NCI-H345 (cell line): ENCODE measurements at regions not wholly inside any gene's neighbourhood (a gene's known extent, or its start where the extent isn't known, plus 50 kb on each side); places are given as distances from the start of the nearest gene placed in this dataset.

Source experiments
- DNase-seq: peaks from one replicate; lab custom pipeline; 2025; lab: John Stamatoyannopoulos, UW

DNA sequence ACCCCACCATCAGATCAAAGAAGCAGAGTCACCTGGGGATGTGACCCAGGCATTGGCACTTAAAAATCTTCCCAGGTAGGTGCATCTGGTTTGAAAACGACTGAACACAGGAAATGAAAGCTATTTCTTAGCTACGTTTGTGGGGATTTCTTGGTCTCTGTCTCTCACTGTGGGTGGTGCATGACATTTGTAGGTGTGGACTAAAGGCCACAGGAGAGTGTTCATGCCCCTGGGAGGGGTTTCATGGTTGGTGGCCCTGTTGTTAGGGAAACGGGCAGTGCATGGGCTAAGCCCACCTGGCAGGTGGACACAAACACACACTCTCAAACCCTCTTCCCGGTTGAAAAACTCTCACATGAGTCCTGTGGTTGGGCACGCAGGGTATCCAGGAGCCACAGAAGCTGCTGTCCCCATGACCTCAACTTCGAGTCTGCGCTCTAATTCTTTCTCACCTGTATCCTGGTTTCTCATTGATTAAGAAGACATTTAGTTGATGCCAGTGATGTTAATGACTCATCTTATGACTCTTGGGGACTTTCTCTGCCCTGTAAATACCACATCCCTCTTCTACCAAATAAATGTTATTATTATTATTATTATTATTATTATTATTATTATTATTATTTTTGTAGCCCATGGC, 119.4 kb downstream of the MRPS6 start:
- DNase-seq: no peak

DNA sequence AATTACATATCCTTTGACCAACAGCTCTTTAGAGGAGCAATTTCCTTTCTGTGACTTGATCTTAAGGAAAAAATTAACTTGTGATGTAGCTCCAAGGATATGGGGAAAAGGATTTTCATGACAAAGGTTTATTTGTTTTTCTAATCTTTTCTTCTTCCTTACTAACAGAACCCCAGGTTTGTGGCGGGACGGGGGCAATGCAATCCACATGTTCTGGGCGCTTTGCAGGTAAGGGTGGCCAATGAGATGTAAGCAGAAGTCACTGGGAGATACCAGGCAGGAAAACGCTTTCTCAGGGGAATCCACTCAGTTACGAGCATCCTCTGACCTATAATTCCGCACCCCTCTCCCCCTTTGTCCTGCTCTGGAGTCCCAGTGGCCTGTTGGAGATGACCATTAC, 122.0 kb downstream of the MRPS6 start:
- DNase-seq: no peak

DNA sequence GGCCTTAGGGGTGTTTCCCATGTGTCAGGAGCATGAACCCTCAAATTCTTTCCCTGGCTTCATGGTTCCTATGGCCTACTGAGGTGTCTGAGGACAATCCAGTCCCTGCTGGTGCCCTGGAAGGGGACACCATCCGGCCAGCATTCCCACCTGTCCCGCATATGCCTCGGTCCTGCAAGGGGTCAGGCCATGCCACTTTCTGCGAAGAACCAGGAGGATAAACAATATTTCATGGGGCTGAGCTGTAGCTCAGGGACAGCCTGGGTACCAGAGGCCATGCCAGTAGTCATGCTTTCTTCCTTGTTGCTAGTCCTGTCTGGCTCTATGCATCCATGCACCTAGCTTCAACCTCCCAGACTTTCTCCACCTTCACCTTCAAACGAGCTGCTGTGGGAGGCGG, 123.6 kb downstream of the MRPS6 start:
- no peak for DNase-seq

DNA sequence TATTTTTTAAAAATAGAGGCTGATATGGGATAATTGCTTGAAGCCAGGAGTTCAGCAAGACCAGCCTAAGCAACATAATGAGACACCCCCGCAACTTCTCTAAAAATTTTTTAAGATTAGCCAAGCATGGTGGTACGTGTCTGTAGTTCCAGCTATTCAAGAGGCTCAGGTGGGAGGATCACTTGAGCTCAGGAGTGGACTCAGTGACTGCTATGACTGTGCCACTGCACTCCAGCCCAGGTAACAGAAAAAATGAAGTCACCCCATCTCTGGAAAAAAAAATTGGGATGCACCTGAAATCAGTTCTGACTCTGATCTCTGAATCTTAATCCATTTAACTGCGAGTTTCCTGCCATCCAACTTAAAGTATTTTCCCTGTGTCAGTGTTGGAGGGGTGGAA, 124.2 kb downstream of the MRPS6 start:
- DNase-seq: no peak

DNA sequence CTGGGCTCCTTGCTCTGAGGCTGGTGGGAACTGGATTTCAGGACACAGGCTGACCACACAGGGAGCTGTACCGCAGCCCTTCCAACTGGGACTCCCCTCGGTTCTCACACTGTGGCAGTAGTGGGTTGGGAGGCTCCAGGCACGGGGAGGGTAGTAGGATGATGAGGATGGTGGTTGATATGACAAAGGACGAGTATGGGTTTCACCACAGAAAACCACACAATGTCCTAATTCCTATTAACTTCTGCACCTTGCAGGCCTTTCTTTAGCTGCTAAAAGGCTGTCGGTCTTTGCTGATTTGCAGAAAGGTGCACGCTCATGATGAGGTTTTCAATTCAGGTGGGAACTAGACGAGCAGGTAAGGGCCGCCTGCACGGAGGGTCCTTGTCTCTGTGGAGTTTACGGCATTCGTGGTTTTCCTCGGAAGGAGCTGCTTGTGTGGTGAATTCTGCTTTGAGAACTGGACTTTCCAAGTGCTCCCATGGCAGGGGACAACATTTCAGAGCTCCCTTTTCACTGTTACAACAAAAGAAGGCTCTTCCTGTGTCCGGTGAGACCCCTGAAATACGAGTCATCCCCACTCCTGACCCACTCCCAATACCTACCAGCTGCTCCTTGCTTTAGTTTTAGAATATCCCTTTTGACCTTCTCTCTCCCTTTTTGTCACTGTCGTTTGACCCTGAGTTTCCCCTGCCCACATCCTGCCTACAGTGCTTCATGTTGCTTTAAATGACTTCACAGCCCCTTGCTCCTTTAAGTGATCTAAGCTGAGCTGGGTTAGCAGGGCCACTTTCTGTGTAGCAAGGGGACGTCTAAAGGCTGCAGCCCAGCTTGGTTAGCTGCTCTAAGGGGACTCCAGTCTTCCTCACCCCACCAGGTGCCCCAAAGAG, 125.1 kb downstream of the MRPS6 start:
- no peak for DNase-seq

DNA sequence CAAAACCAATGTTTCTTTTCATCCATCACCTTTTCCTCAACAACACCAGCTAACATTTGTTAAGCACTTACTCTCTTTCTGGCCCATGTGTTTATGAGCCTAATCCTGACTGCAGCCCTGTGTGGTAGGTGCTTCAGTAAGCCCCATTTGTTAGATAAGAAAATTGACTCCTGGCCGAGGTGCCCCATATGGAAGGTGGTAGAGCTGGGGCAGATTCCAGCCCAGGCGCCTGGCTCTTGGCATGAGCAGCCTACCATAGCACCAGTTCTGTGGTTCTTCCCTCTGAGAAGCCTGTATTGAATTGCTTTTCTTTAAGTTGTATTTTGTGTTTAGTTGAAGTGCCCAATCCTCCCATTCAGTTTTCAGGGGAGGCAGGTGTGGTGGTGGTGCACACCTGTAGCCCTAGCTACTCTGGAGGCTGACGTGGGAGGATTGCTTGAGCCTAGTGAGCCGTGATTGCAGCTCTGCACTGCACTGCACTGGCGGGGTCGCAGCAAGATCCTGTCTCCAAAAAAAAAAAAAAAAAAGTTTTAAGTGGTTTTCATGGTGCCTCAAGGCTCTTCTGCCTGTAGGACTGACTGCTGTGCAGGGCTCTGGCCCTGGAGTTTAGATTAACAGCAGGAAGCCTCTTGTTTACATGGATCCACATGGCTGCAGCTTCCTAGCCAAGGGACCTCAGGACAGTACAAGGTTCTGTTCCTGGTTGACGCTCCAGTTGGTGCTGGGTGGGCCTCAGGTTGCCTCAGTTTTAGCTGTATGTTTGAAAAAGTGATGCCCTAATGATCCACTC, 125.9 kb downstream of the MRPS6 start:
- peak; percentile 29 for DNase-seq

DNA sequence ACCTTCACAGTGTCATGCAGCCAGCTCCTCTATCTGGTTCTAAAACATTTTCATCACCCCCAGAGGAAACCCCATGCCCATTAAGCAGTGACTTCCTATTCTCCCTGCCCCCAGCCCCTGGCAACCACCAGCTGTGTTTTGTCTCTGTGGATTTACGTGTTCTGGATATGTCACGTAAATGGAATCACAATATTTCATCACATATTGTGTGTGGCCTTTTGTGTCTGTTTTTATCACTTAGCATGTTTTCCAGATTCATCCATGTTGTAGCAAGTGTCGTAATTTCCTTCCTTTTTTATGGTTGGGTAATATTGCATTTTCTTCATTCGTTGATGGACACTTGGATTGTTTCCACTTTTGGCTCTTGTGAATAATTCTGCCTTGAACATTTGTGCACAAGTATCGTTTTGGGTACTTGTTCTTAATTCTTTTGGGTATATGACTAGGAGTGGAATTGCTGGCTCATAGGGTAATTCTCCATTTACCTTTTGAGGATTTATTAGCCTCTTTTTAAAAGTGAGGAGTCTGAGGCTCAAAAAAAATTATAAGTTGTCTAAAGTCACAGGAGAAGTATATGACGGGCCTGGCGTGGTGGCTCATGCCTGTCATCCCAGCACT, 127.0 kb downstream of the MRPS6 start:
- no peak for DNase-seq

DNA sequence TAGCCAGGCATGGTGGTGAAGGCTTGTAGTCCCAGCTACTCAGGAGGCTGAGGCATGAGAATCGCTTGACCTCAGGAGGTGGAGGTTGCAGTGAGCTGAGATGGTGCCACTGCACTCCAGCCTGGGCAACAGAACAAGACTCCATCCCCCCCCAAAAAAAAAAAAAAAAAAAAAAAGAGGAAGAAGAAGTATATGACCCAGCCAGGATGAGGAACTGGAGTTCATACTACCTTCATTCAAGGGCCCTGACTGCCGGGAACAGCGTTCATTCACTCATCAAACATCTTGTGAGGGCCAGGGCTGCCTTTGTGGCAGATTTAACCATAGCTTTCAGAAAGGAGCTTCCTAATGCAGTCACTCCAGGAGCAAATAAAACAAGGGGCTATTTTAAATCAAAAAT, 127.6 kb downstream of the MRPS6 start:
- DNase-seq: no peak

DNA sequence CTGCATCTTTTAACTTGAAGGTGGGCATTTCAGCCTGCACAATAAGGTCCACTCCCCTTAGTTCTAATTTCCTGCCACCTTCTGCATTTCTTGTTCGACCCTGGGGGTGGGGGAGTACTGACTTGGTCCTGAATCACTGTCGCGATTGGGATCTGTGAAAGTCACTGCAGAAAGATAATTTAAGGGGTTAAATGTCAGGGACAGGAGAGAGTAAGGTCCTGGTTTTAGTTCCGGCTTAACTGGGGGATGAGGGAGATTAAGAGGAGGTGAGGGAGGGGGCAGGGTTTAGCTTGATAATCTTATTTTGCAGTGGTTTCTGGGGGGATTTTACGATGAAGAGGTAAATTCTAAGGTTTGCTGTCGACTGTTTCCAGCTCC, 128.1 kb downstream of the MRPS6 start:
- DNase-seq: no peak

DNA sequence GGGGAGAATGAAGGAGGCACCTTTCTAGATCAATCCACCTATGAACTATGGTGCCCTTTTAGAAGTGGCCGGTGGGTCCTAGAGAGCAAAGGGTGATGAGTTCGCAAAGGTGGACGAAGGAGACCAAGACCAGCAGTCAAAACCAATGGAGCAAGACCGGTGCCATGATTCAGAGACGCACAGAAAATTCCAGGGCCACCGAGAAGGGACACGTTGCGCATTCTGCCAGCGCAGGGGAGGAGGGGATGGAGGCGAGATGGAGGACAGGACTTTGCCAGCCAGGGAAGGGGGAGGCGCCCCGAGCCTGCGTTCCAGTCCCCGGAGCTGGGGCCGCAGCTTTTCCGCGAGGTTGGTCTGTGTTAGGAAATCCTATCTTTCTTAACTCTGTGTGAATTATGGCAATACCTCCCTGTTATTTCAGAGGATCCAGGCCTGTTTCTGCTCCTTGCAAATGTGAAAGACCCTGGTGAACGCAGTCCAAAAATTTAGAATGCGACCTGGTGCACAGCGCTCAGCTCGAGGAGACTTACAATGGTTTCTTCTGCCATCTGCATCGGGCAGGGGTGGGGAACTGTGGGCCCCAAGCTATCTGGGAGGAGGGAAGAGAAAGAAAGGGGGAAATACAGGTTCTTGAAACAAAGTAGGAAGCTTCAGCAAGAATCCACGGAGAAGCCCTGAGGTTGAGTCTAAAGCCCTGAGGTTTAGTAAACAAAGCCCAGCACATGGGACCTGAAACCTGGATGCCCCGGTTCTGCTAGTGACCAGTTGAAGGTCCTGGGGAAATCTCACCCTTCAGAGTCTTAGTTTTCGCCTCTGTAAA, 129.4 kb downstream of the MRPS6 start:
- DNase-seq: no peak

DNA sequence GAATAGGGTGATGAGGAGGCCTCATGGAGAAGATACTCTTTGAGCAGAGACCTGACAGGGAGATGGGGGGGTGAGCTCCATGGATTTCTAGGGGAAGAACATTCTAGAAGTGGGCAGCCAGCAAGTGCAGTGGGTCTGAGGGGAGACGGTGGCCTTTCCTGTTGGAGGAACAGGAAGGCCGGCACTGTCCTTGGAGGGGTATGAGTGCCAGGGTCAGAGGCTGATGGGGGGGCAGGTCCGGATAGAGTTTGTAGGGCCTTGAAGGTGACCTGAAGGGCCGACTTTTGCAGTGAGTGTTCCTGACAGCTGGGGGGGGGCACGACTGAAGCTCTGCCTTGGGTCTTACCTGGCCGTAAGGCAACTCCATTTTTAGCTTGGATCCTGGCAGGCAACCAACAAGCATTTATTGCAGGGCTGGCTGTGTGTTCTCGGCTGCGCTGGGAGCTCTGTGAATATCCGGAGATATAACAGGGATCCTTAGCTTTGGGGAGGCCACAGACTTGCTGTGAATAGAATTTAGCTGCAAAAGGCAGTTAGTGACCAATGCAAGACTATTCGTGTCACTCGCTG, 130.6 kb downstream of the MRPS6 start:
- DNase-seq: peak; percentile 66

DNA sequence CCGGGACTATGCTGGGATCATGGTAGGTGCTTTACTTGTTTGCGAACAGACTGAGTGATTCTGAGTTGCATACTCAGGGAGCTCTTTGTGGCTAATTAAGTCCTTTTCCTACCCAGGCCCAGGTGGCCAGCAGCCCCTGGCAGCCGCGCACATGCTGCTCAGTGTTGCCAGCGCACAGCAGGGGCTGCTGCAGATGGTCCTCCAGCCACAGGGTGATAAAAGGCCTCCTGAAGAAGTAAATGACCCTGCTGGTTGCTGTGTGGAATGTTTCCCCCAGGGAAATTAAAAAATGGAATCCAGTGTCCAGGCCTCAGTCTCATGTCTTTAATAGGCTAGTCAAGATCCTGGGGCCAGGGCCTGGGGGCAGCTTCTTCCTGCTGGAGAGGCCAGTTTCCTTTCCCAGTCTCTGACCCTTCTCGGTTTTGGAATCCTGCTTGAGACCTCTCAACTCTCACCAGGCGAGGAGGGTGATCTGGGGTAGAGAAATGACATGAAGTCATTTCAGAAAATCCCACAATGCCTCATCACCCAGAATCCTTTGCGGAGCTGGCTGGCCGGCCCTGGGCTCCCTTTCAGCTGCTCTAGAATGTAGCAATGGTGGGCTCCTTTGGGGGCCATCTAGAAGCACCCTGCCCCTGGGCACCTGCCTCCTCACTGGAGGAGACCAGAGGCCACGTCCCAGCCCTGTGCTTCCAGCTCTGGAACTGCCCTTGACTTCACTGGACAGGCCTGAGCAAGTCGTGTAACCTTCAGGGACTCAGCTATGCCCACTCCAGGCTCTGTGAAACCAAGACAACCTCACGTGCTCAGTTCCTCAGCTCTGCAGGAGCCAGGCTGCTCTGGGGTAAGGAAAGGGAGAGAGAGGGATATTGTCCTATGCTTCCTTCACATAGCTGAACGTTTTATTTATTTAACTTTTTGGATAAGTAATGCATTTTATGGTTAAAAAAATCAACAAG, 131.4 kb downstream of the MRPS6 start:
- DNase-seq: peak; percentile 84

DNA sequence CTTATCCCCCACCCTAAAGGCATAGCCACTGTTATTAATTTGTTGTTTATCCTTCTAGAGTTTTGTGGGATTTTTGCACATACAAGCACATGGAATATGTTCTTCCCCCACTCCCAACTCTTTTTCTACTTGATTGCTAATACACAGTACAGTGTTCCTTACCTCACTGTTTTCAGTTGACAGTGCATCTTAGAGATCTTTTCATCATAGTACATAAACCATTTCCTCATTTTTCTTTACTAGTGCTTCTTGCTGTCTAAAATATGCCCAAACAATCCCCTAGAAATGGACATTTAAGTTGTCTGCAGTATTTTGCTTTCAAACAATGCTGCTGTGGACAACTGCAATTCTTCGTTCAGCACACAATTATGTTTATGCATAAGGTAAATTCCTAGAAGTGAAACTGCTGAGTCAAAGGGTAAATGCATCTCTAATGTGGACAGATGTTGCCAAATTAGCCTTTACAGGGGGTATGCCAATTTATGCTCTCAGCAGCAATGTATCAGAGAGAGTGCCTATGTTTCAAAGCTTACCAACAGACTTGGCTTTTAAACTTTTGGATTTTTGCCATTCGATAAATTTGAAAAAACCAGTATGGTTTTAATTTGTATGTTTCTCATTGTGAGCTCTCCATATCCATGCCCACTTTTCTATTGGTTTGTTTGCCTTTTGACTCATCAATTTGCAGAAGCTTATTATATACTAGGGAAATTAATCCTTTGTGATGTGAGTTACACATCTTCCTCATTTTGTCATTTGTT, 132.6 kb downstream of the MRPS6 start:
- peak; percentile 11 for DNase-seq

DNA sequence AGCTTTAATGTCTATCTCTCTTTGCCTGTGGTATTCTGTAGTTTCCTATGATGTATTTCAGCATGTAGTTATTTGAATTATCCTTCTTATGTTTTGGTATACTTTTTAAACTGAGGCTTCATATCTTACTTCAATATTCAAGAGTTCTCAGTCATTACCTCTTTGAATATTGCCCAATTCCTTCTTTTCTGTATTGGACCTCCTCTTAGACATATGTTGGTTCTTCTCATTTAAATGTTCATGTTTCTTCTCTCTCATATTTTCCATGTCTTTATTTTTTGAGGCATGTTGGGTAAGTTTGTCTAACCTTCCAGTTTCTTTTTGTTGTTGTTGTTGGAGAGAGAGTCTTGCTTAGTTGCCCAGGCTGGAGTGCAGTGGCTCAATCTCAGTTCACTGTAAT, 140.6 kb downstream of the MRPS6 start:
- DNase-seq: no peak

DNA sequence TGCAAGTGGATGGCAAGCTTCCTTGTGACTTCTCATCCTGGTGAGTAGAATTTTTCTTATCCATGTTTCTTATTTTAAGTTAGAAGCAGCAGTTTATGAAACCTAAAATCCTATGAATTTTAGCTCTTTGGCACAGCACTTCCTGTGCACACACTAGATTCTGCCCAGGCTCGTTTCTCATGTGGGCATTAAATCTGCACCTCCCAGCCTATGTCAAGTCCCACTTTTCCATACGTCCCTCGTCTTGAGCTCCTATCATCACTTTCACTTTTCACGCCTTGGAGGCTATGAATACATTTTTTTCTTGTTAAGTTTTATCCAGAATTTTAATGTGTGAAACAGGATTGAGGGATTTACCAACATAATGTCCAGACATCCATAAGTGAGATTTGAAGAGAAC, 142.1 kb downstream of the MRPS6 start:
- DNase-seq: no peak

DNA sequence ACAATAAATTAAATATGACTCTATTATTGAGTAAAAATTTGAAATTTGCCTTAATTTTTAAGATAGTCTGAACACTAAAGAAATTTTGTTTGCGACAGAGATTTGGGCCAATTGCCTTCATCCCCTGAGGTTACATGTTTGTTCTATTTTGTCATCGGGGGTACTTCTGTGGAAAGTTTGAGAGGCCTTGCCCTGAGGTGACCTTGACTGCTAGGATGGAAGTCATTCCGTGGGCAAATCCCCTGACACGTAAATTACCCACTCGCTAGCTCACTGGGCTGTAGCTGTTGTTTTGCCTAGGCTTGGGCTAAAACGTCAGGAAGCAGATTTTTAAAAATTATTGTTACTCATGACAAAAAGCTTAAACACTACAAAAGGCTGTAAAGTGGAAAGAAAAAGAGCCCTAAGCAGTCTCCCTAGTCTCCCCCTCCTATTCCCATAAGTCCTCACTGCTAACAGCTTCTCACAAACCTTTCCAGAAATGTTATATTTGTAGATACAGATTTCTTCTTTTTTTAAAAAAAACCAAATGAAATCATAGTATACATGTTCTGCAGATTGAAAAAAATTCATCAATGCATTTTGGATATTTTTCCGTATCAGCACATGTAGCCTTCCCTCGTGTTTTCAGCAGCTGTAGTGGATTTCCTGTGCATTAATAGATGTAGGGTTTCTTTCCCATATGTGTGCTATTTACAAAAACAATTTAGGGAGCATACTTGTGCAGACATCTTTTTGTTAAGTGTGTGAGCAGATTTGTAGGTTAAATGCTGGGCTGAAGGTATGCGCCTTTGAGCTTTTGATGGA, 142.7 kb downstream of the MRPS6 start:
- no peak for DNase-seq

DNA sequence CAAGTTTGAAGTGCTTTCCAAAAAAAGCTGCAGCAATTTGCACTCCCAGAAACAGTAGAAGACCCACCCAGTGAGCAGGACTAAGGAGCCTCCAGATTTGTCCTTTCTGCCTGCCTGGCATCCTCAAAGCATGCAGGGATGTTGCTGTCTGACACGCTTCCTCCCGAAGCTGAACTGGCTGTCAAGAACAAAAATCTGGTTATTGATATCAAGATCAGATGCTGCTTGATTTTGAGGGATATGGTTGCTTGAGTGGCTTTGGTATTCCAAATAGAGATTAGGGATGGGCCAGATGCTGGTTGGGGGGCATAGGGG, 143.3 kb downstream of the MRPS6 start:
- DNase-seq: no peak

DNA sequence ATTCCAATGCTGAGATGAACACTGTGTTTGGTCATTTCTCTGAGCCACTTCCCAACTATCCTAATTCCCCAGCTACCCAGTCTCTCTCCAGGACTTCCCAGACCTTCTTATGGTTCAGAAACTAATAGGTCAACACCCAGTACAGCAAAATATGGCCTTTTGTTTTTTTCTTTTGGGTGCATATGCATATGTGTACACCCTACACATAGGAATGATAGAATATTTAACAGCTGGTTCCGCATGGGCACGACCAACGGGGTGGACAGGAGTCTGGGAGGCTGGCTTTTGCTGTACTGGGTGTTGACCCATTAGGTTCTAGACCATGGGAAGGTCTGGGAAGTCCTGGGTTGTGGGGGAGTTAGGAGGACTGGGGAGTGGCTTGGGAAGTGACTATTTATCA, 143.9 kb downstream of the MRPS6 start:
- no peak for DNase-seq
